ENCODE measurements at regions not wholly inside any gene's neighbourhood (a gene's known extent, or its start where the extent isn't known, plus 50 kb on each side); places are given as distances from the start of the nearest gene placed in this dataset.
"Not testable (repeated sequence)": the region's sequence is repeated elsewhere in the genome, so short reads cannot be mapped to it uniquely, and the experiment has no call there.

DNA sequence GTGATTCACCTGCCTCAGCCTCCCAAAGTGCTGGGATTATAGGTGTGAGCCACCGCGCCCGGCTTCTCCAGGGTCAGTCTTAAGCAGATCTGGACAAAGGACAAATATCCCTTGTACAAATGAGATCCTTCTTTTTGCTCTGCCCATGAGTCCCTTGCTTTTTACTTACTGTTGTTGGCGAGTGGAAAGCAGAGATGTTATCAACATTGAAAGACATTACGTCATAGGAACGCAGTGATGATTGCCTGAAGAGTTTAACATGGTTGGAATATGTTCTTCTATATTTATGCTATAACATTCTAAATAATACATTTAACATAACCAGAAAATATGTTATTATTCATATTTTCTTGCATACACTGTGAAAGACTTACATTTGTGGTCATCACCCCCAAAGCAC, 644.3 kb upstream of the LRRN3 start:
- Mint-ChIP-seq H3K4me3 (no peak overlapping the region), H3K27me3 (peaks cover 0 to 8% (median 0%) of the 10 kb centered on the region in 5 donors), H3K9me3 (no peaks in the 10 kb centered on the region), H3K36me3 (no peaks in the 10 kb centered on the region), H3K4me1 (no peaks in the 10 kb centered on the region), H3K27ac (no peak overlapping the region)
- H3K9me3 ChIP-seq (ENCODE audit: control insufficient read depth in 2 of 3, low read length in 3 of 3): no peaks in the 10 kb centered on the region
- POLR2A ChIA-PET: no interaction called here
- ATAC-seq (no peak), DNase-seq (no peak)
- no peak overlapping the region for H3K4me3 ChIP-seq (ENCODE audit: low read length)
- H3K4me1 ChIP-seq (ENCODE audit: control insufficient read depth in 2 of 2, insufficient read depth in 2 of 2, low read length in 2 of 2): no peaks in the 10 kb centered on the region
- H3K36me3 ChIP-seq (ENCODE audit: control insufficient read depth in 2 of 3, insufficient read depth in 3 of 3, low read length in 3 of 3): no peaks in the 10 kb centered on the region
- no peak overlapping the region for H3K27ac ChIP-seq (ENCODE audit: low read depth, low read length)
- CTCF ChIA-PET: no interaction called here
- no peaks in the 10 kb centered on the region for H3K27me3 ChIP-seq (ENCODE audit: control insufficient read depth in 2 of 2, insufficient read depth in 2 of 2, low read length in 2 of 2)
- intact Hi-C loops (cut with micrococcal nuclease): loop anchor here in 1 of 2 donors (10.0 kb wide), 1 partner anchor 648 kb away; the partner anchor contains the start of gene LRRN3

DNA sequence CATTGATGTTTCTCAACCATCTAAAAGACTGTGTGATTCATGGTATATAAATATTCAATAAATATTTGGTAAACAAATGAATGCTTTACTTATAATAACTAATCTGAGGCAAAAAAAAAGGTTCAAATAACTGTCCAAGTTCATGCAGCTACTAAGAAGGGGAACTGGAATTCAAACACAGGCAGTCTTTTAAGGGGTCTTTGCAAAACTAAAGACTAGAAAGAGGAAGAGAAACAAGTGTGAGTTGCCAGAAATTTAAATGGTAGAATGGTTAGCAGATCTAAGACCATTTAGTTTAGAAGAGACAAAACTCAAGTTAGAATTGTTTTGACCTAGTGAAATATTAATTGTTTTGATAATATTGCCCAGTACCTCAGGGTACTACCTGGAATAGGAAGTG, 642.0 kb upstream of the LRRN3 start:
- Histone ChIP-seq H3K4me3 (ENCODE audit: low read length) (no peak overlapping the region), H3K4me1 (ENCODE audit: control insufficient read depth in 2 of 2, insufficient read depth in 2 of 2, low read length in 2 of 2) (no peaks in the 10 kb centered on the region), H3K9me3 (ENCODE audit: control insufficient read depth in 2 of 3, low read length in 3 of 3) (no peaks in the 10 kb centered on the region), H3K36me3 (ENCODE audit: control insufficient read depth in 2 of 3, insufficient read depth in 3 of 3, low read length in 3 of 3) (no peaks in the 10 kb centered on the region), H3K27me3 (ENCODE audit: control insufficient read depth in 2 of 2, insufficient read depth in 2 of 2, low read length in 2 of 2) (no peaks in the 10 kb centered on the region), H3K27ac (ENCODE audit: low read depth, low read length) (no peak overlapping the region)
- no peaks in the 10 kb centered on the region for H3K36me3 Mint-ChIP-seq
- ChIA-PET CTCF (interaction anchor here (0.6 kb wide), 1 partner anchor 156 kb away, joined by 3 read pairs; no protein-coding TSS in a partner anchor), POLR2A (no interaction called here)
- no peak for ATAC-seq
- no peaks in the 10 kb centered on the region for H3K9me3 Mint-ChIP-seq
- intact Hi-C loops (cut with micrococcal nuclease): loop anchor here in 1 of 2 donors (10.0 kb wide), 1 partner anchor 646 kb away; the partner anchor contains the start of gene LRRN3
- no peak overlapping the region for H3K27ac Mint-ChIP-seq
- no peak for DNase-seq
- H3K27me3 Mint-ChIP-seq: peaks cover 0 to 8% (median 1%) of the 10 kb centered on the region in 5 donors
- H3K4me1 Mint-ChIP-seq: no peaks in the 10 kb centered on the region
- no peak overlapping the region for H3K4me3 Mint-ChIP-seq

GRCh38 chr7:110454713-110455112, 636.2 kb upstream of the LRRN3 start:
- CTCF ChIA-PET: no interaction called here
- Histone ChIP-seq H3K27me3 (ENCODE audit: control insufficient read depth in 2 of 2, insufficient read depth in 2 of 2, low read length in 2 of 2) (no peaks in the 10 kb centered on the region), H3K4me1 (ENCODE audit: control insufficient read depth in 2 of 2, insufficient read depth in 2 of 2, low read length in 2 of 2) (no peaks in the 10 kb centered on the region), H3K36me3 (ENCODE audit: control insufficient read depth in 2 of 3, insufficient read depth in 3 of 3, low read length in 3 of 3) (no peaks in the 10 kb centered on the region), H3K27ac (ENCODE audit: low read depth, low read length) (no peak overlapping the region), H3K9me3 (ENCODE audit: control insufficient read depth in 2 of 3, low read length in 3 of 3) (no peaks in the 10 kb centered on the region), H3K4me3 (ENCODE audit: low read length) (no peak overlapping the region)
- no peak overlapping the region for H3K4me3 Mint-ChIP-seq
- ATAC-seq (no peak), DNase-seq (no peak)
- H3K27me3 Mint-ChIP-seq: peaks cover 0 to 4% (median 0%) of the 10 kb centered on the region in 5 donors
- H3K27ac Mint-ChIP-seq: no peak overlapping the region
- peaks cover 0 to 3% (median 0%) of the 10 kb centered on the region in 7 donors for H3K4me1 Mint-ChIP-seq
- intact Hi-C loops (cut with micrococcal nuclease): no loop called here
- POLR2A ChIA-PET: interaction anchor here (0.9 kb wide), 1 partner anchor 42 kb away, joined by 6 read pairs; no protein-coding TSS in a partner anchor
- H3K36me3 Mint-ChIP-seq: no peaks in the 10 kb centered on the region
- peaks cover 0 to 5% (median 0%) of the 10 kb centered on the region in 11 donors for H3K9me3 Mint-ChIP-seq

DNA sequence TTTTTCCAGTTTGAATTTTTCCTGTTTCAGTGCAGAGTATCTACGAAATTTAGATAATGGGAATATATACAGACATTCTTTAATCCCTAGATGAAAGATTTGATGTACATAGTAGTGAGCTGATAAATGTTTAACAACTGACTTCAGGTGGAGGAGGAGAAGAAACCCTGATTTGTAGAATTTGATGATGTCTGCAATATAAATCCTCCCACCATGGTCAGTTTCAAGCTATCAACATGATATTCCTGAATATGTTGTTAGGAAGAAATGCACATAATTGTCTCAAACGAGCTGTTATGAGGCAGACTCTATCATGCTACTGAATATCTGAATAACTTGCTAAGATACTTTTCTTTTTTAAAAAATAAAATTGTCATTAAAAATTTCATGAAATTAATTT, 629.3 kb upstream of the LRRN3 start:
- DNase-seq (no peak), ATAC-seq (no peak)
- ChIA-PET POLR2A (no interaction called here), CTCF (no interaction called here)
- H3K27ac Mint-ChIP-seq: no peak overlapping the region
- no peaks in the 10 kb centered on the region for H3K36me3 Mint-ChIP-seq
- H3K36me3 ChIP-seq (ENCODE audit: control insufficient read depth in 2 of 3, insufficient read depth in 3 of 3, low read length in 3 of 3): no peaks in the 10 kb centered on the region
- H3K27ac ChIP-seq (ENCODE audit: low read depth, low read length): no peak overlapping the region
- intact Hi-C loops (cut with micrococcal nuclease): no loop called here
- peaks cover 0 to 6% (median 0%) of the 10 kb centered on the region in 11 donors for H3K9me3 Mint-ChIP-seq
- no peak overlapping the region for H3K4me3 ChIP-seq (ENCODE audit: low read length)
- peaks cover 0 to 2% (median 0%) of the 10 kb centered on the region in 7 donors for H3K4me1 Mint-ChIP-seq
- no peaks in the 10 kb centered on the region for H3K4me1 ChIP-seq (ENCODE audit: control insufficient read depth in 2 of 2, insufficient read depth in 2 of 2, low read length in 2 of 2)
- H3K4me3 Mint-ChIP-seq: no peak overlapping the region
- H3K9me3 ChIP-seq (ENCODE audit: control insufficient read depth in 2 of 3, low read length in 3 of 3): no peaks in the 10 kb centered on the region
- H3K27me3 Mint-ChIP-seq: peaks cover 0 to 19% (median 4%) of the 10 kb centered on the region in 5 donors
- no peaks in the 10 kb centered on the region for H3K27me3 ChIP-seq (ENCODE audit: control insufficient read depth in 2 of 2, insufficient read depth in 2 of 2, low read length in 2 of 2)

GRCh38 chr7:110470420-110470819, 620.5 kb upstream of the LRRN3 start:
- Mint-ChIP-seq H3K4me3 (no peak overlapping the region), H3K9me3 (peaks cover 0 to 9% (median 0%) of the 10 kb centered on the region in 11 donors), H3K4me1 (no peaks in the 10 kb centered on the region), H3K27me3 (peaks cover 0 to 5% (median 0%) of the 10 kb centered on the region in 5 donors), H3K36me3 (peaks cover 0 to 5% (median 0%) of the 10 kb centered on the region in 5 donors), H3K27ac (no peak overlapping the region)
- H3K9me3 ChIP-seq (ENCODE audit: control insufficient read depth in 2 of 3, low read length in 3 of 3): no peaks in the 10 kb centered on the region
- ChIA-PET POLR2A (no interaction called here), CTCF (no interaction called here)
- no peak overlapping the region for H3K4me3 ChIP-seq (ENCODE audit: low read length)
- intact Hi-C loops (cut with micrococcal nuclease): no loop called here
- no peaks in the 10 kb centered on the region for H3K36me3 ChIP-seq (ENCODE audit: control insufficient read depth in 2 of 3, insufficient read depth in 3 of 3, low read length in 3 of 3)
- no peaks in the 10 kb centered on the region for H3K27me3 ChIP-seq (ENCODE audit: control insufficient read depth in 2 of 2, insufficient read depth in 2 of 2, low read length in 2 of 2)
- no peak for ATAC-seq
- no peak overlapping the region for H3K27ac ChIP-seq (ENCODE audit: low read depth, low read length)
- no peaks in the 10 kb centered on the region for H3K4me1 ChIP-seq (ENCODE audit: control insufficient read depth in 2 of 2, insufficient read depth in 2 of 2, low read length in 2 of 2)
- DNase-seq: no peak

GRCh38 chr7:110472419-110472818, 618.5 kb upstream of the LRRN3 start:
- H3K9me3 ChIP-seq (ENCODE audit: control insufficient read depth in 2 of 3, low read length in 3 of 3); H3K36me3 ChIP-seq (ENCODE audit: control insufficient read depth in 2 of 3, insufficient read depth in 3 of 3, low read length in 3 of 3); H3K27ac Mint-ChIP-seq; CTCF ChIA-PET; H3K4me3 ChIP-seq (ENCODE audit: low read length); H3K36me3 Mint-ChIP-seq; H3K4me3 Mint-ChIP-seq; H3K27me3 ChIP-seq (ENCODE audit: control insufficient read depth in 2 of 2, insufficient read depth in 2 of 2, low read length in 2 of 2); H3K27ac ChIP-seq (ENCODE audit: low read depth, low read length); DNase-seq; H3K4me1 ChIP-seq (ENCODE audit: control insufficient read depth in 2 of 2, insufficient read depth in 2 of 2, low read length in 2 of 2); POLR2A ChIA-PET; ATAC-seq; H3K4me1 Mint-ChIP-seq; intact Hi-C loops (cut with micrococcal nuclease); H3K27me3 Mint-ChIP-seq: not testable (repeated sequence)
- H3K9me3 Mint-ChIP-seq: peaks cover 0 to 13% (median 3%) of the 10 kb centered on the region in 11 donors

DNA sequence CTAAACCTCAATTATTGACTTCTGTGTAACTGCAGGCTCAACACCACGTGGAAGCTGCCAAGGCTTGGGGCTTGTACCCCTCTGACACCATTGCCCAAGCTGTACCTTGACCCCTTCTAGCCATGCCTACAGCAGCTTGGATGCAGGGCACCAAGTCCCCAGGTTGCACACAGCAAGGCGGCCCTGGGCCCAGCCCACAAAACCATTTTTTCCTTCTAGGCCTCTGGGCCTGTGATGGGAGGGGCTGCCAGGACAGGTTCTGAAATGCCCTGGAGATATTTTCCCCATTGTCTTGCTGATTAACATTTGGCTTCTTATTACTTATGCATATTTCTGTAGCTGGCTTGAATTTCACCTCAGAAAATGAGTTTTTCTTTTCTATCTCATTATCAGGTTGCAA, 610.0 kb upstream of the LRRN3 start:
- POLR2A ChIA-PET: no interaction called here
- intact Hi-C loops (cut with micrococcal nuclease): no loop called here

More for the DNA sequence above, 610.0 kb upstream of the LRRN3 start:
- H3K36me3 ChIP-seq (ENCODE audit: control insufficient read depth in 2 of 3, insufficient read depth in 3 of 3, low read length in 3 of 3): no peaks in the 10 kb centered on the region
- H3K4me3 ChIP-seq (ENCODE audit: low read length): no peak overlapping the region
- no peaks in the 10 kb centered on the region for H3K27me3 Mint-ChIP-seq
- no peak overlapping the region for H3K27ac ChIP-seq (ENCODE audit: low read depth, low read length)
- peaks cover 4 to 46% (median 13%) of the 10 kb centered on the region in 11 donors for H3K9me3 Mint-ChIP-seq
- H3K9me3 ChIP-seq (ENCODE audit: control insufficient read depth in 2 of 3, low read length in 3 of 3): peaks cover 0 to 4% (median 0%) of the 10 kb centered on the region in 3 experiments
- ATAC-seq: no peak
- no peaks in the 10 kb centered on the region for H3K4me1 Mint-ChIP-seq
- no peaks in the 10 kb centered on the region for H3K4me1 ChIP-seq (ENCODE audit: control insufficient read depth in 2 of 2, insufficient read depth in 2 of 2, low read length in 2 of 2)
- no peaks in the 10 kb centered on the region for H3K27me3 ChIP-seq (ENCODE audit: control insufficient read depth in 2 of 2, insufficient read depth in 2 of 2, low read length in 2 of 2)
- H3K4me3 Mint-ChIP-seq: no peak overlapping the region
- H3K27ac Mint-ChIP-seq: no peak overlapping the region
- CTCF ChIA-PET: no interaction called here
- no peak for DNase-seq
- peaks cover 0 to 14% (median 0%) of the 10 kb centered on the region in 5 donors for H3K36me3 Mint-ChIP-seq

All from naive thymus-derived CD4-positive, alpha-beta T cell (primary cell).